CD4-positive, alpha-beta T cell treated with Interferon alpha-2 for 1 hour (primary cell): ENCODE measurements at regions not wholly inside any gene's neighbourhood (a gene's known extent, or its start where the extent isn't known, plus 50 kb on each side); places are given as distances from the start of the nearest gene placed in this dataset.

ENCODE experiments used
- DNase-seq, 2 donors: peaks; one replicate each; pipeline ENCODE4 v3.0.0-alpha.2; 2020 to 2022

DNA sequence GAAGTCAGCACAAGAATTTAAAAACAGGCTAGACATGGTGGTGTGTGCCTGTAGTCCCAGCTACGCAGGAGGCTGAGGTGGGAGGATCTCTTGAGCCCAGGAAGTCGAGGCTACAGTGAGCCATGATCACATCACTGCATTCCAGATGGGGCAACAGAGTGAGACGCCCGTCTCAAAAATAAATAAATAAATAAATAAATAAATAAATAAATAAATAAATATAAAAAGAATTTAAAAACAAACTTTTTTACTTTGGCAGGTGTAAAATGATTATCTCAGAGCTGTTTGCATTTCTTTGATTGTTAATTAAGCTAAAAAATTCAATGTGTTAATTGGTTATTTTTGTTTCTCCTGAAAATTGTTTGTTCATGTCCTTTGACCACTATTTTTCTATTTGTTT, 97.5 kb upstream of the RPS6KA3 start:
- DNase-seq: no peak

DNA sequence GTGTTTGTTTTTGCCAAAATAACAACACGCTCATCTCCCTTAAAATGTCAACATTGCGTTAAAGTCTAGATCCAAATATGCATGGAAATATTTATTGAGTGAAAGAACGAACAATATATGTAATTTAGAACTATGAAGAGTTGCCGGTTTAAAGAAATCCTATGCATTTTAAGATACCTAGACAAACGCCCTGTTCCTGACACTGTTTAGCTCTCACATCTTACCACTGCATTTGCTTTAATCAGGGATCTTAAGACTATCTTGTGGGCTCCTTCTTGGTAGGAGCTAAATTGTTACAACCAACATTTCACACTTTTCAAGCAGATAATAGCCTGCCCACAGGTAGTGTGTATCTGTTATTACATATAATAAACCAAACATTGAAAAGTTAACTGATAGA, 96.6 kb upstream of the RPS6KA3 start:
- DNase-seq: no peak

DNA sequence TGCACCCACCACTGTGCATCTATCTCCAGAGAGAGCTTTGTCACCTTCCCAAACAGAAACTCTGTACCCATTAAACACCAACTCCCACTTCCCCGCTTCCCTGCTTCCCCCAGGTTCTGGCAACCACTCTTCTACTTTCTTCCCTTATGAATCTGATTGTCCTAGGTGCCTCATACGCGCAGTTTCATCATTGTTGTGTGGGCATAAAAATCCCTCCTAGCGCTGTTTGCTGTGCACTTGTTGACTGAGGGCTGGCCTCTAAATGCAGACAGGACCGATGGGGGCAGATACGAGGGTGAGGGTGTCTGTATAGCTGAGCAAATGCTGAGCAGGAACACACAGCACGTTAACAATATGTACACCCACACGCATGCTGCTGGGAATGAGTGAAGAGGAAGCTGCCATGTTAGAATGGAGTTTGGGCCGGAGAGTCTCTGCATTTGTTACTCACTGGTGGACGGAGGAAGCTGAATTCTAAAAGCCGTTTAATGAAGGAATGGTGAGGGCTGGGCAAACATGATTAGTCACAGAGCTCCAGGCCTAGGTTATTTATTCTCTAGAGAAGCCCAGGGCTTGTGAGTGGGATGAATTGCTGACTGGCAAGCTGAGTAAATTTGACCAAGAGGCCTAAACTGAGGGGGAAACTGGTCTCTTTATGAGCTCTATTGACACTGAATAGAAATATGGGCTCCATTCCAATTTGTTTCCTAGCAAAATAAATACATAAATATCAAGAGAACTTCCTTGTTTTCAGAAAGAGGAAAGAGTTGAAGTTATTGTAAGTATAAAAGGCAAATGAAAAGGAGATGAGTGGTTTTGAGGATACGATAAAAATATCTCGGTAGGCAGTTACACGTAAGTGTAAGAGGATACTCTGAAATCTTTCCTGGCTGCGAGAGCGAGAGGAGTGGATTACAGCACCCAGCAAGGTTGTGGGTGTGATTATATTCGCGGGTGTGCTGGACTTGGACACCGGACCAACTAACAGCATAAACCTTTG, 95.9 kb upstream of the RPS6KA3 start:
- DNase-seq: no peak

DNA sequence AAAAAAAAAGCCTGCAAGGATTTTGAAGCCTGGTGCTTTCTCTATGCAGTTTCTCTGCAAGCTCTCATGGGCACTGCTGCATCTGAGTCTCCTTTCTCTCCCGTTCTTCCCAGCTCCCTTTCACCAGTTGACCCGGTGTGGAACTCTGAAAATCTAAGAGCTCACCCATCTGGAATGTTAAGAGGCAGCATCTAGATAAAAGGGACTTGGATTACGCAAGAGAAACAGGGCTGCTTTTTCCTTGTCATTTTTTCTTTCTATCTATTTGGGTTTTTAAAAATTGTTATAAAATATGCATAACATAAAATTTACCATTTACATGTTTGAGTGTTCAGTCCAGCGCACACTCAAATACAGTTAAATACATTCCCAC, 95.2 kb upstream of the RPS6KA3 start:
- DNase-seq: no peak

- DNase-seq: no peak
Observed at GRCh38 chrX:20361081-20361889, 94.6 kb upstream of the RPS6KA3 start.

DNA sequence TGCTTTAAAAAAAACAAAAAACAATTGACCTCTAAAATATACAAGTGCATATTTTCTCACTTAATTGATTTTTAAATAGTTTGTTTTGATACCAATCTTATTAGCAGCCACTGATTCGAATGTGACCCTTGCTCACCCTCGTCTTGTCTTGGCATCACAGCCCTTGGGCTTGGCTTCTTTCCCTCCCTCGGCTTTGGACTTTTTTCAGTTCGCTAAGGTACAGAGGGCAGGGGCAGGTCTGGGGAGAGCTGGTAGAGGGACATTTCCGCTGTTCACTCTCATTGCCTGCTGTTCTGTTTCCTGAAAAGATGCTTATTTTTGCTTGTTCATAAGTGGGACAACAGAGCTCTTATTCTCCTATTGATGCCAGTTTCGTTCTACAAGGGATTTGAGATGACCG, 88.5 kb upstream of the RPS6KA3 start:
- no peak for DNase-seq

DNA sequence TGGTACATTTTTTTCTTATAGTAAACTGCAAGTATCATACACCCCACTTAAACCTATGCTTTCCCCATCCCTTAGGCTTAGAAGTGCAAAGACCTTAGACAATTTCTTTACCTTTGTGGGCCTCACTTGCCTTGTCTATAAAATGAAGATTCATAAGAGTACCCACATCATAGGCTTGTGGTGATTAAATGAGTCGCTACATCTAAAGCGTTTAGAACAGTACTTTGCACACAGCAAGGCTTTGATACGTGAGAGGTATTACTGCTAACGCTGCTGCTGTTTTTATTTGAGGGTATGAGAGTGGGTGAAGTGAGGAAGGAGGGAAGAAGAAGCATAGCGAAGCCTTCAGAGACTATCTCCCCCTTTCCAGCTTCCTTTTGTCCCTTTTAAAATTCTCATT, 87.8 kb upstream of the RPS6KA3 start:
- DNase-seq: peak in 1 of 2 donors; percentile 14

DNA sequence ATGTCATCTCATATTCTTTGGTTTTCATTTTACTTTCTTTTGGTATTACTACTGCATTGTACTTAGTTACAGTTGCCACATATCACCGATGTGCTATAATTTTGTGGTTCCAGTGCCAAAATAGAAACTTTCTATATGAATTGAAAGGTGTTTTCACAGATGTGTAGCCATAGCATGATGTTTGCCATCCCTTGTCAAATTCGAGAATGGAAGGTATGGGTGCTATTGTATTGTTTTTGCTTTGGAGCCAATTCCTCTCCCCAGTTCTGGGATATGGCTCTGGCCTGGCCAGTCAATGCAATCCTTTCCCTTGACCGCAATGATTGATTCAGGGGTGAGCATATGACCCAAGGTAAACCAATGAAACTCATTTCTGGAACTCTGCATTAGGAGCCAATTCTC, 86.2 kb upstream of the RPS6KA3 start:
- DNase-seq: no peak

DNA sequence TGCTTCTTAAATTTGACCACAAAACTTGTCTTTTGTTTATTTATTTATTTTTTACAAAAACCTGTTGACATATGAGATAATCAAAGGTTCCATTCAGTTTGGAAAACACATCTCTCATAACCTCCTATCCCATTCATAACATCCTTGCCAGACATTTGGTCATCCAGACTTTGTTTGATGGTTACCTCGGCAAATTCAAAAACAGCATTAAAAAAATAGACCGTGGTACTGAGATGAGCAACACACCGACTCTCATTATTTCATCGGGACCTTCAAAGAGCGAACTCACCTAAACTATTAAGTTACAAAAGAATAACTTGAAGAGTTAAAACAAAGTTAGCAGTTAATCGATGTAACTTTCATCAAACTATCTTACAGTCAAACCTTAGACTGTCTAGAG, 85.8 kb upstream of the RPS6KA3 start:
- DNase-seq: no peak

DNA sequence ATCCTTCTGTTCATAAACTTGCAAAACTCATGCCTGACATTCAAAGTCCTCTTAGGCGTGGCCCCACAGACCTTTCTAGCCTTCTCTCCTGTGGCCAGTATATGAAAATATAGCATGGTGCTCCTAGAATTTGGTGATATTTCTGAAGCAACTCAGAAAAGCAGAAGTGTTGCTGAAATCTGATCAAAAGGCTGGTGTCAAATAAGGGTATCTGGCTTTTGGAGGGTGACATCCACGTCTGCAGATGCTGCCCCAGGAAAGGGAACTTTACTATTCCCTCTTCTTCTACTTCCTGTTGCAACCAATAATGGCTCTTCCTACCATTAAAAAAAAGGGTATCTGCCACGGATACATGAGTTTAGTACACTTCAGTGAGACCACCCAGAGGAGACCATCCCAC, 83.9 kb upstream of the RPS6KA3 start:
- DNase-seq: no peak

DNA sequence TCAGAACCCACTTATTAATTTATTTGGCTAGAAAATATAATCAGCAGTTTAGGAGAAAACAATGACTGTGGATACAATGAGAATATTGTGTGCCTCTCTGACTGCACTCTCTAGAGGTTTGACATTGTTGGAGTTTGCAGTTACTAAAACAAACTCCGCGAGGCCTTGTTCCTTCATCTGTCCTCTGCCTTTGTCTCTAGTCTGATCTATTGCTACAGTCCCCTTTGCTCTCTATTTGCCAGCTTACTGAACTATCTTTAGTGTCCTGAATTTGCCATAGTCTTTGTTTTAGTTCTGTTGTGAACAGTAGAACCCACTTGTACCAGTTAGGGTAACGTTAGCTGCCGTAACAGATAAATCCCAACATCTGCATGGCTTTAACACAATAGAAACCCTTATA, 81.4 kb upstream of the RPS6KA3 start:
- DNase-seq: no peak

DNA sequence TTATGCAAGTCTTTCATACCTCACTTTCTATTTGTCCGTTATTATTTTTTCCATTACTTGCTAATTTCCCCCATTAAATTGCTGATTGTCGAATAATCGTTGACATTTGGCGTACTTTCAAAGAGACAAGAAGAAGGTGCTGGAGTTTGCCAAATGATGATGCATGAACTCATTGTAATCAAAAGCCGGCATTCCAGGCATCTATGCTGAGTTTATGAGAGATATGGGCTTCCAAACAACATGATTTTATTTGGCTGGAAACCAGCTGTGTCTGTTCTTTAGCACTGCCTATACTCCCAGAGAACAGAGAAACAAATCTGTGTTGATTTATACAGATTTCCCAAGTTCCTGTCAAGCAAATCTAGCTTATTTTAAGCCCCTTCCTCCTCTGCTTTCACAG, 80.8 kb upstream of the RPS6KA3 start:
- DNase-seq: no peak

DNA sequence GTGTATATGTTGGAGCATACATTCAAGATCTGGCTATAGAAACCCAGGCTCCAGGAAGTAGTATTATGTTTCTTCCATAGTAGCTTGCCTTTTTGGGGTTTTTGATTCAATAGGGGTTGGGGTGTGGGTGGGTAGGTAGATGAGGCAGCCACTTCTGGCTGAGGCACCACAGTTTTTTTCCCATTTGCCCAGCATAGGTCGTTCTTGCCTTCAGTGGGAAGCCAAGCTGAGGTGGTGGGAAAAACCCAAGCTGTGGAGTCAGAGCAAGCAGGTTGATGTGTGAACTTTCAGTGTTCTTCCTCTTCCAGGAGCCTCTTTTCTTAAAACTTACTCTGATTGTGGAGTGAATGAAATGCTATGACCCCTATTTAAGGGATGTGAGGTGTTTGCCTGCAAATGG, 67.0 kb upstream of the RPS6KA3 start:
- no peak for DNase-seq

- no peak for DNase-seq
Observed at GRCh38 chrX:20330545-20330944, 63.8 kb upstream of the RPS6KA3 start.

GRCh38 chrX:20329435-20329834, 62.7 kb upstream of the RPS6KA3 start:
- DNase-seq: no peak

DNA sequence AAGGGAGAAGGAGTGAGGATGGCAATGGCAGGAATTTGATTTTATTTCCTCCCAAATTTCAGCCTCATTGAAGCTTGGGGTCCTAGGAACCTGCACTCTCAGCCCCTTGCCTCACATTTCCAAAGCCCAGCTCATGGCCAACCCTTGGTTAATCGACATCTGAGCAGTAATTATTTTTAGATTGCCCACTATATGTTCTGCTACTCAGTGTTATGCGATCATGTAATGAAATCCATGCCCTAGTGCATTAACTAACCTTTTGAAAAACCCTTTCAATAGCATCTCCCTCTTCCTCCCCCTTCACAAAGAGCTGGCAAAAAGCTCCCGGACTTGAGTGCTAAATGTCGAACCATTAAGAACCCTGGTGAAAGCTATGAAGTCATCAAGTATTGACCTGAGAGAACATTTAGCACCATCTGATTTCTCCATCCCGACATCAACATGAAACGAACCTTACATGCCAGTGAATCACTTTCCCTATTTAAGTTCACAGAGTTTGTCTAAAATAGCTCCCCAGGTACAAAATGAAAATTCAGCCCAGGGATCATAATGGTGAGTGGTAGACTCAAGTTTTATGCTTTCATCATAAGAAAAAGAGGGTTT, 59.2 kb upstream of the RPS6KA3 start:
- no peak for DNase-seq

DNA sequence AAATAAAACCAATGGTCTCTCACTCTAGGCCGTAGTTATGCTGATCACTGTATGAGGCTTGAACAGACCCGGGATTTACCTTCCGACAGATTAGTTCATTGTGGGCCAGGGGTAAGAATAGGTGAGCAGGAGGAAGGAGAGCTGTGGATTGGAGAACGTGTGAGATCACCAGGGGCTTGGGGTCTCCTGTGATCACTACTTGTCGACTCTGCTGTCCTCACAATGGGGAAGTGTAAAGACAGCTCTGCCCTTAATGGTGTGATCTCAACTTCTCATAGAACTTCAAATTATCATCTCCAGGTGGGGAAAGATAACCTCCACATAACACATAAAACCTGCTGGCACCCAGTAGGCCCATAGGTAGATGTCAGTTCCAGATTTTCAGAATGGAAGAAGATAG, 56.2 kb upstream of the RPS6KA3 start:
- DNase-seq: no peak

DNA sequence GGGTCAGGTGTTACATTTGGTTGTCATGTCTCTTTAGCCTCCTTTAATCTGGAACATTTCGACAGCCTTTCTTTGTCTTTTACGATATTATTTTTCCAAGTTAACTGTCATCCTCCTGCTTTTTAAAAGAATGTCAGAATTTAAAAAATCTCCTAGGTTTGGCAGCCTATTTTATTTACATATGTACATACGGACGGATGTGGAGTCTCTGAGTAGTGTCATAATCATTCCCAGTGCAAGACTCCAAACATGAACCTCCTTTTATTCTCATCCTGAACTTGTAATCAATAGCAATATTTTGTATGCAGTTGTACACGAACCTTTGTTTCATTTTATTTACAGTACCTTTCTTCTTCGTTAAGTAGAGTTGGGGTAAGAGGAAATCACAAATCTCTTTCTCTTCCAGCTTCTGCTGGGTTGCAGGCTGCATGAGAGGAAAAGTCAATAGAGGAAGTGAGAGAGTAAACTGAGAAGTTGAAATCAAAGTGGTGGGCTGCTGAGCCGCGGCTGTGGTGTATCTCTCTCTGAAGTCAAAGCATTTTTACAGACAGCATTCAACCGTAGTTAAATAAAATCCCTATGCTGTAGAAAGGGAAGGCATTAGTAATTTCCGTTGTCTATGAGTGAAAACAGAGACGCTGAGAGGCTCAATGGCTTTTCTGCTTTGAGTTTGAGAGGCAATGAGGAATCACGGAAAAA, 53.9 kb upstream of the RPS6KA3 start:
- peak; percentile 19 to 25 for DNase-seq

DNA sequence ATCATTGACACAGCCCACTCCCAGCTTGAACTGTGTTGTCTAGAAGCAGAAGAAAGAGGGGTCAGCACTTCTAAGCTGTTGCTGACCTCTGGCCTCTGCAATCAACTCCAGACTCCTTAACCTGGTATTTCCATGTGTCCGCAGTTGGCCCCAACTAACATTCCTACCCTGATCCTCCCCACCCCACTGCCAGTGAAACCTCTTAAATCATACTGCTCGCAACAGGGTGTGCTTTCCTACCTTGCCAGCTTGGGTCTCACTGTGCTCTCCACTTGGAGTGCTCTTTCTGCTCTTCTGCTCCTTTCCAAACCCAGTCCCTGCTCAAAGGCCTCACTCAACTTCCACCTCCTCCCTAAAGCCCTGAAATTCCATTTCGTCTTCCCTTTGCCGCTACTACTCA, 52.3 kb upstream of the RPS6KA3 start:
- DNase-seq: no peak

DNA sequence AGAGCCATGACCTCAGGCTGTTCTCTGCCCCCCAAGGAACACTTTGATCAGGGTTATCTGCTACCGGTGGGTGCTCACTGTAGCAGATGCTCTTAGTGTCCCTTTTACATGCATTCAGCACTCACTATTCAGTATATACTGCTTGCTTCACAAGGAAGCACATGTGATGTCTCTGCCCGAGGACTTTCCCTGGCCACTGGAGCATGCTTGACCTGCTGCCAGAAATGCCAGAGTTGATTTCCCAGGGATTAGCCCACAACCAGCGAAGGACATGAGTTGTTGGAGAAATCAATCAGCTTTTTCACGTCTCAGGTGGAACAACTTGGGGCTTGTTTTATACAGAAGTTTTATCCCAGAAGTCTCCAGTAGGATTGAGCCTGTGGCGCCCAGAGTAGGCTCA, 51.2 kb upstream of the RPS6KA3 start:
- no peak for DNase-seq
